Central memory CD4-positive, alpha-beta T cell (primary cell): ENCODE measurements at regions not wholly inside any gene's neighbourhood (a gene's known extent, or its start where the extent isn't known, plus 50 kb on each side); places are given as distances from the start of the nearest gene placed in this dataset.
"Not testable (repeated sequence)": the region's sequence is repeated elsewhere in the genome, so short reads cannot be mapped to it uniquely, and the experiment has no call there.

Source experiments
- DNase-seq: peaks from one replicate; pipeline ENCODE4 v3.0.0; 2022

- not testable (repeated sequence) for DNase-seq
Observed at GRCh38 chrX:729101-729500, 98.5 kb downstream of the SHOX start.

- DNase-seq = not testable (repeated sequence)
Observed at GRCh38 chrX:728639-729038, 98.0 kb downstream of the SHOX start.

GRCh38 chrX:727738-728621, 97.4 kb downstream of the SHOX start:
- no peak for DNase-seq

- no peak for DNase-seq
Observed at GRCh38 chrX:725971-726370, 95.4 kb downstream of the SHOX start.

- DNase-seq = no peak
Observed at GRCh38 chrX:724256-724655, 93.7 kb downstream of the SHOX start.

- no peak for DNase-seq
Observed at GRCh38 chrX:723781-724180, 93.2 kb downstream of the SHOX start.

- no peak for DNase-seq
Observed at GRCh38 chrX:721354-721753, 90.8 kb downstream of the SHOX start.

- DNase-seq = no peak
Observed at GRCh38 chrX:720825-721224, 90.2 kb downstream of the SHOX start.

GRCh38 chrX:720250-720649, 89.7 kb downstream of the SHOX start:
- no peak for DNase-seq

- no peak for DNase-seq
Observed at GRCh38 chrX:716136-716535, 85.5 kb downstream of the SHOX start.

- no peak for DNase-seq
Observed at GRCh38 chrX:714131-714530, 83.5 kb downstream of the SHOX start.
